HG02763 (cell line): ENCODE measurements at regions not wholly inside any gene's neighbourhood (a gene's known extent, or its start where the extent isn't known, plus 50 kb on each side); places are given as distances from the start of the nearest gene placed in this dataset.

ENCODE experiments used
- ATAC-seq: cut with Tn5 transposase; IDR thresholded peaks from one replicate; pipeline ENCODE4 v1.9.1; 2021; ENCODE audit warnings: mild to moderate bottlenecking, moderate library complexity; ENCODE audit not compliant: unreplicated experiment

DNA sequence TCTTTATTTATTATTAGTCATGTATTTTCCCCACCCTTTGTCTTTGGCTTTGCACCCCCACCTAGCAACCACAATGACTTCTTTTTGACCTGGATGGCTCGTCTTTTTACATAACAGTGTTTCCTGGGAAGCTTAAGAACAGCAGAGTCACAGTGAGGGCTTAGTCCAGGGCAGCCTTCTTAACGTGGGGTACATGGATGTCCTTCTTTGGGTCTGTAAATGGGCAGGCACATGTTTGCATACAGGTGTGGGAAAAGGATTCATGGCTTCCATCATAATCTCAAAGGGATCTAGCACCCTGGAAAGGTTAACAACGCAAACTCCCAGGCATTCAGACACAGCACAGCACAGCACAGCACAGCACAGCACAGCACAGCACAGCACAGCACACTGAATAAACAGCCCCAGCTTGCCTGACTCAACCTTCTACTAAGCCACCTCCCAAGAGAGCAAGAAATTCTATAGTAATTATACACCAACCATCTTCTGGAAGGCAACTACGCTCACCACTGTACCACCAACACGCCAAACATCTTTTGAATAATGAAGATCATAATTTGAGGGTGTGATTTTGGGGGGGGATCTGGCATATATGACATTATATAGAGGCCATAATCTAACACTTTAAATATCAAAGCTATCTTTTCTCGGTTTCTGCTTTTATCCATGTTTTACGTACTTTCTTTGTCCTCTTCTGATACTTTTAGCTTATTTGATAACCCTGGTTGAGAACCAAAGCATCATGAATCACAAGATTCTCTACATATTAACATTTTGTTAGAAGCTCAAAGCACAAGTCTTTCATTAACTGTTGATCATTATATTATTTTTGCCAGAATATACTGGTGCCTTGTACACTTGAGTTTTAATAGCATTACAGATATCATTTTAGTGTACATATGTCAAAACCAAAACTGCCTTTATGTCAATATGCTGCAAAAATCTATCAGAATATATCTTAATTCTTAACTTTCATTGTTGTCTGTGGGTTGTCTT is 177.2 kb upstream of the KLF14 start:
- ATAC-seq = no peak

DNA sequence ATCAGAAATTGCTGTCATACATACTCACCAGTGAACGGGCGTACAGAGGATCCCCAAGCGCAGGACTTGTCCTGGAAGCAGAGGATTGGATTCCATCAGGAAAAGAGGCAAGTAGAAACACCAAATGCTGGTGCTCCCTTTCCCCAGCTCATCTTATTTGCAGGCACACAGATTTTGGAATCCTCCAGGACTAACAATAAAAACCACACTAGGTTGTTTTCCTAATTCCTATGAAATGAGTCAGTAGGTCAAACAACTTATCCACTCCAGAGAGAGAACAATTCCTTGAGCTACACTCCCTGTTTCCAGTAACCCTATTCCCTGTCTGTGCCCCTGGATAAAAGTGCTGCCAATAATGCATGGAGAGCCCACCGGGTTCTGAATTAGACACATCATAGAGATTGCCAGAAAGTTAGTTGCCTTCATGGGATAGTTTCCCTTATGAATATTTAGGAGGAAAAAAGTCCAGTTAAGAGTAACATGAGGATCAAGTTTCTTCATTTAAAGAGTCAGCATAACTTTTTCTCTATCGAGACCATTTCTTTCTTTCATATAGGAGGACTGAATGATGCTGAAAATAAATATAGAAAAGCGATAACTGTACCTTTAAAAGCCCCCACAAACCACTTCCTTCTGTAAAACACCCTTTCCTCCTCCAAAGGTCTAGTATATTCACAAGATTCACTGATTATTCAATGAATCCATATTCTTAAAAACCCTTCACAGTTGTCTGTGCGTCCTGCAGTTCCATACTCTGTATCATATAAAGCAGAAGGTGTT is 178.3 kb upstream of the KLF14 start:
- no peak for ATAC-seq

DNA sequence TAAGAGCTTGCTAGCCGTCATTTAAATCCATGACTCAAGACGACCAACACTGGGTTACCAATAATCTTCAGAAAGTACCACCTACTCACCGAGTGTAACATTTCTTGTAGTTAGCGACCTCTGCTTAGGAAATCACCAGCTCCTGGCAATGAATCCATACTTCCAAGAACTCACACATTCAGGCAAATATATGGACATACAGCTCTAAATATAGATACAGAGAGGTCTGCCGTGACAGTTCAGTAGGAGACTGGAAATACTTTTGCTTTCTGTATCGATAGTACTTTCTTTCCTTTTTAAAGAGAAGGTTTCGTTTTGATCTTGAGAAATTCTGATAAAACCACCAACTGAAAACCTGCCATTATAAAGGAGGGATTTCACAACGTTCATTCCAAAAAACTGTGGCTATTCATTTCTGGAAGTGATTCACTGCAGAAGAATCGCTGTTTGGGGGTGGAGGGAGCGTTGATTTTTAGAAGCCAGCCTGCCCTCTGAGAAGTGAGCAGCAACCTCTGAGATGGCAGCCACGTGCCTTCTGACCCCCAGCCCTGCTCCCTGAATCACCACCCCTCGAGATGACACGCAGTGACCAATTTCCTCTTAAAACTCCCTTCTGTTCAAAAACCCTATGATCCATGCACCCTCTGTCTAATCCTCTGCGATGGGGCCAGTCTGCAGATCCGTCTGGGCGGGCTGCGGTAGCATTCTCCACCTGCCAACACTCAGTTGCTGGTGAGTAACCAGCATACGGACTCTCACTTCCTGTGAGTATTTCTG is 179.0 kb upstream of the KLF14 start:
- ATAC-seq = peak; percentile 89

DNA sequence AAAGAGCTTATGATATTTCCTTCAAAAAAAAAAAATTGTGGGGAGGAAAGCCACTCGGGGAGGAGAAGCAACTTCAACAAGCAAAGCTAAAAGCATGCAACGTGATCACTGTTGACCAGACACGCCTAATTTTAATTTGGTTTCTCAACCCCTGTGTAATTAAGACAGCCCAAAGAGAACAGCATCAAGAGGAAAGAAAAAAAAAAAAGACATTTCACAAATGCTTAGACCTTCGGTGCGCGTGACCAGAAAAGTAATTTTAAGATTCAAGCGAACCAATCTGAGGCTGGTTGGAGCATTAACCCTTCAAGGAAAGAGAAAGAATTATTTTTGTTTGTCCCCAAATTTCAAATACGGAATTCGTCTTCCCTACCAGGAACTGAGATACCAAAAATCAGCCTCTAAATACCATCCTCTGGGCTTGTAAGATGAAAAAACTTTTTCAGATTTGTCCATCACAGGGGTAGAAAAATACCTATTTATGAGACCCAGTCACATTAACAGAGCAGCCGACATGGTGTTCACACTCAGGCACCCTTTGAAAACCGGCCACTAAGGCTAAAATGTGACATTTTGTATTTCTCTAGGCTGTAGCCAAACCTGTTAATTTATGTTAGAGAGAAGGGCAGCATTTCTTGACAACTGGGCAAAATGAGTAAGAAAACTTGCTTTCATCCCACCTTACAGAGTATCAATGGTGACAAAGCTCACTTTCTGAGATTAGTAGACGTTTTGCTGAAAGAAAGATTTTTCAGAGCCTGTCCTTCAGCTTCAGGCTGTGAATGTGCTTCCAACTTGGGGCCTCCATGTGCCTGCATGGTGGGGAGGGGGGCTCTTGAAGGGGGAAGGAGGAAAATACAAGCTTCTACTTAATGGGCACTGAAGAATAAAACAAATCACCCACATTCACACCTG is 179.9 kb upstream of the KLF14 start:
- no peak for ATAC-seq

DNA sequence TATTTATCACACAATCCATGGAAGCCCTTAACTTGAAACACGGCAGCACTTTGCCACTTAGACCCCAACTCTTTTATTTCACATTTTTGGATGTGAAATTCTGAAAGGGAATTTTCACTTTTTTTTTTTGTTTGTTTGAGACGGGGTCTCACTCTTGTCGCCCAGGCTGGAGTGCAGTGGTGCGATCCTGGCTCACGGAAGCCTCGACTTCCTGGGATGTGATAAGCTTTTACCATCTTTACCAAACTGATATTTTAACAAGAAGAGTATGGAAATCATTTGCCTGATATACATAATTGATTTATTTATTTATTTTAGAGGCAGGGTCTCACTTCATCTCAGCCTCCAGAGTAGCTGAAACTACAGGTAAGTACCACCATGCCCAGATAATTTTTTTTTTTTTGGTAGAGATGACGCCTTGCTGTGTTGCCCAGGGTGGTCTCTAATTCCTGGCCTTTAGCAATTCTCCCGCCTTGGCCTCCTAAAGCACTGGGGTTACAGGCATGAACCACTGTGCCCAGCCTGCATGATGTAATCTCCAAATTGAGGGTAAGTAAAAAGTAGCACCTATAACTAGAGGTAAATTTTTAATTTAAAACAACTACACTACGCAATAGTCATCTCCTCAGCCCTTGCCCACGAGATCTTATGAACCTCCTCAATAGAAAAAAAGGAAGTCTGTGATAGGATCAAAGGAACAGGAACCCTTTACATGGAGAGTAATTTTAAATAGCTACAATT is 180.7 kb upstream of the KLF14 start:
- no peak for ATAC-seq

DNA sequence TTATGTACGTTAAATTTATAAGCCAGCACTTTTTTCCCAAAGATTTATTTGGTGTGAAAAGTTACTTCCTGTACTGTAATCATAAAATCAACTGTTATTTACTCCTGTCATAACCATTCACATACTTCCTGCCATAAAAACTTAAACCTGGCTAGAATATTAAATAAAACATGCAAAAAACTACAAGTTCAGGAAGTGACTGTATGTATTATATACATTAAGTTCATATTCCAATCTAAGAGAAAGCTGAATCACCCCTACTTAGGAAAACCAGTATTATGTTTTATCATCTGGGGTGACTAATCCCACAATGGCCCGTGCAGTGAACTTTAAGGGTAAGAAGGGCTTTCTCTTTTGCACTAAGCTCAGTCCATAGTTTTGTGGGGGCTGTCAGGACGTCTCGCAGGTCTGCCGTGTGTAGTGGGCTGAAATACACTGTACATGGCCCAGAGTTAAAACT is 183.7 kb upstream of the KLF14 start:
- no peak for ATAC-seq

DNA sequence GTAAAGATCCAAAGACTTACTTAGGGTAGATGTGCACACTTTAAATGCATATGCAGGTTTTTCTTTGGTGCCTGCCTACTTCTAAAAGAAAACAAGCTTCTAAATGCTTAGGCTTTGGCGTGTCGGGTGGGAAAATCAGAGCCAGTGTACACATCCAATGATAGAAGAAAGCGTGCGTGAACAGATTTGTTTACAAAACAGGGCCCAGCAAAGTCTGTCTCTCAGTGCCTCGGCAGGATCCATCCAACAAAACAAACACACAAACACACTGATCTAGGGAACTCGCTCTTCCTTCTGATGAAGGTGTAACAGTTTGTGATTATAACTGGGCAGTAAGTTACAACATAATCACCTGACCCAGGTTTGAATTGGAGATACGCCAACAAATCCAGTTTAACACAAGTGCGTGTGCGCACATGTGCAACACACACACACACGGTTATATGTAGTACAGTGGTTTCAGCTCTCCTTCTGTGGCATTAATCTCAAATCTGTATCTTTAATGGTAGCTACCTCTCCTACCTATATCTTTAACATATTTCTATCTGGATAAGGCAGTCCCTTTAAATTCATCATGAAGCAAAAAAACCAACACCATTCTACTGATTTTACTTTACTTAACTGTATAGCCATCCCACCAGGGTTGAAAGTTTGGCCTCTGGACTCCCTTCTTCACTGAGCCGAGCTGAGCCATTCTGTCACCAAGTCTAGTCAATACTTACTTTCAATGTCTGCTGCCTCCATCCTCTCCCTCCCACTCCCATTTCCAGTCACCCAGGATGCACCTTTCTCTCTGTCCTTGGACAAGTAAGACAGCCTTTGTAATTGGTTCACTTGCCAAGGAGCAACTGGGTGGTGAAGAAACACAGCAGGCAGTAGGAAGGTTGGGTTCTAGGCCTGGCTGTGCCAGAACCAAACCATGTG is 184.4 kb upstream of the KLF14 start:
- ATAC-seq = no peak

DNA sequence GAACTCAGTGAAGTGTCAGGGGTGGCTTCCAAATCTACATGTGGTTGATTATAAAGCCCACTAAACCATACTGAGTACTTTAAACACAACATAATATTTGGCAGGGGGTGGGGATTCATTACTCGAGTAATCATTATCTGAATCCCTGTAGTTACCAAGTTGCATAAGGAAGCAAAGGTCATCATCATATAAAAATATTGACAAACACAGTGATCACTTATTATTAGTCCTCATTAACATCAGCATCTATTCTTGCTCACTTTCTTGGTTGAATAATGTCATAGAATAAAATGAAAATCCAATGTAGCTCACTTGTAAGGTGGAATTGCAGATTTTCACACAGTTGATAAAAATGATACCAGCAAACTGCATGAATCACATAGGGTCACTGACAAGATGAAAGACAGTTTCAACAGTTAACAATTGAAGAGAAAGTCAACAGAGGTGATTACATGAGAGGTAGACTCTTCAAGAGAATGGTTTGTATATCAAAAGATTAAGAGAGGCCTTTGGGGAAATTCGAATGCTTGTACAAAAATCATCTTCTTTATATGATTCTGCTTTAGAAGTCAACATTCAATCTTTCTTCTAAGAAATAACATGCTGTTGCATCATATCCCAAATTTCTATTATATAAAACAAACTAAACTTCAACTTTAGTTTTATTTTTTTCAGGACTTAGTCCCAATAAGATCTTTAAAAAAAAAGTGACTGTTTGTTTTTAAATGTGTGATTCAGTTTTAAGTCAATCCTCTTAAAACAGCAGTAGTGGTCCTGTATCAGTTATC is 185.5 kb upstream of the KLF14 start:
- ATAC-seq = no peak

DNA sequence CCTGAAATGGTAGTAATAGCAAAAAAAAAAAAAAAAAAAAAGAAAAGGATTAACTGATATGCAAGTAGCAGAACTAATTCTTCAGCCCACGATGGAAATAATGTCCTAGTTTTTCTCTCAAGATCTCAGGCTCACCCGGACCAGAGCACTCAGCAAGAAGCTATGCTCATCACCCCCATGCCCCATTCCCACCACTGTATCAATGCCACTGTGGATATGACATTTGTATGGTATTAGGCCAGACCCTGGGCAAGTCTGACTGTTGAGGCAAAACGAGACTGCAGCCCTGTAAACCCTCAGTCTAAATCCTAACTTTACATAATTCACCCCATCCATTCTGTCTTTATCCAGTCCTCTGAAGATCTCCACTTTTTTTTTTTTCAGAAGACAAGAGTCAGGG is 186.1 kb upstream of the KLF14 start:
- ATAC-seq = no peak

DNA sequence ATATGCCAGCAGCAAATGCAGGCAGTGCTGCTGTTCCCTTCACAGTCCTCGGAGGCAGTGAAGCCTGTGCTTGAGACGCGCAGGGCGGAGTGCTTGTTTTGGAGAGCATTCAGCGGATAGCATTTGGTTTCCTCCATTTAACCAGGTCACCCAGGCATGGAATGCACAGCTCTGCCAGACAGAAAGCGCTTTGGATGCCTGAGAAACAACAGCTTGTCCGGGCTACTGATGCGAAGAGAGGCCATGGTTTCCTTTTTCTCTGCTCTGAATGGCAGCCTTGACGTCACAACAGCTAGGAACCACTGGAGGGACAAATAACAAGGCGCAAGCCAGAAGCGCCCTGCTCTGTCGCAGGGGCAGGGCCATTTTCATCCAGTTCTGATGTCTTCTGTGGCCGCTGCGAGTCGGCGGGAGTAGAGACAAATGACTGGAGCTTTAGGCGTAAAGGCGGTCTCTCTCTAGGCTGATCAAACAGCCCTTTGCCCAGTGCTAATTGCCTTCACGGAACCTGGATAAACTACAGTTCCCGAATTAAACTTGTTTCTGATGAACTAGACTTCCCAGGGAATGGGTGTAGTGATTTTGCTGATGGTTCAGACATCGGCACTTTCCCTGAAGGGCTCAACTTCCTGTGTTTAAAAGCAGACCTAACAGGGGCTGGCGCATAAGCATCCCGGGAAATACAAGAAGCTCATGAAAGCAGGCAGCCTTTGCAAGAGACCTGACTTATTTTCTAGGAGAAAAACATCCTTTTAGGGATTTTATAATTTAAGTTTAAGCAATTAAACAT is 187.6 kb upstream of the KLF14 start:
- no peak for ATAC-seq

DNA sequence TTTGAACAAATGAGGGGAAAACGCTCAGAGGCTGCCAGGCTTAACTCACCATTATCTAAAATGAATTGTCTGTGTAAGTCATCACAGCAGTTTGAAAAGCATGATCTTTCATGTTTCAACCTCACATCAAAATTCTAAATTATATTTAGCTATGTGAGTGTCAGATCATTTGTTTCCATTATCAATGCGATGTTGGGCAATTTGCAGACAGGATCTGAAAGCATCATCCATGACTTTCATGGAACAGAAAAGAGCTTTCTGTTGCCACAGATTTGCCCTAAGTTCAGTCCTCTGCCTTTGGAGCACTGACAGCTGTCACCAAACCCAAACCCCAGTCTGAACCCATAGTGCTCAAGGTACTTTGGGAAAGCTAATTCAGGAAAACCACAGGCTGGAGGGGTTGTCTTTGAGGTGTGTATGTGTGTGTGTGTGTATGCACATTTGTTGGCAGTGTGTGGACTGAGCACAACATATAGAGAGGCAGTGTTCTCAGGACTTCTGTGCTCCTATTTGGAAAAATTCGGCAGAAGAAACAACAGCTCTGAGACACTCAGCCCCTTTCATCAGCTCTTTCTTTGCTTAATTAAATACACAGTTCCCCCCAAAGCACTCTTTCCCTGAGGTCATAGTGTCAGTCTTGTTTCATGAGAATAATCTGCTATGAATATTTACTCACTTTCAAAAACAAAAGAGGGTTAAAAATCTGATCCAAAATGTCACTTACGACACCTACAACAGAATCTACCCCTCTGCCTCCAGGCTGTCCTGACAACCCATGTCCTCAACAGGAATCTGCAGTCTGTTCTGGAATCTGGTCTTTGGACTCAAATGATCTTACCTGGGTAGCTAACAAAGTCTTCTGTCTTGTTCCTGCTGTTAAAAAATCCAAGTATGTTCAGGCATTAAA is 188.5 kb upstream of the KLF14 start:
- ATAC-seq = no peak

DNA sequence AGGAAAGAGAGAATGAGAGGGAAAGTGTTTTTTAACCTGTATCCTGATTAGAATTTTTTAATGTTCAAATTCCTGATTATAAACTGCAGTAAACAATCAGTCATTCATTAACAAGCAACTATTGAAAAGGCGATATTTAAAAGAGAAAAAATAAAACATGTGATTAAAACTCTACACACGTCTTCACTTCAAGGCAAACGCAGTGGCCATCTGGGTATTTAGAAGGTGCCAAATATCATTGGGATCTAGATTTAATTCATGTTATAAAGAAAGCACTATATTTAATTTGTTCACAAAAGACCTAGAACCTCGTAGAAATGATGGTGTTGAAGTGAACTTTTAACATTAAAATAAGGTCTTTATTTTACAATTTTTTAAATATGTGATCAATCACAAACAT is 189.4 kb upstream of the KLF14 start:
- no peak for ATAC-seq

DNA sequence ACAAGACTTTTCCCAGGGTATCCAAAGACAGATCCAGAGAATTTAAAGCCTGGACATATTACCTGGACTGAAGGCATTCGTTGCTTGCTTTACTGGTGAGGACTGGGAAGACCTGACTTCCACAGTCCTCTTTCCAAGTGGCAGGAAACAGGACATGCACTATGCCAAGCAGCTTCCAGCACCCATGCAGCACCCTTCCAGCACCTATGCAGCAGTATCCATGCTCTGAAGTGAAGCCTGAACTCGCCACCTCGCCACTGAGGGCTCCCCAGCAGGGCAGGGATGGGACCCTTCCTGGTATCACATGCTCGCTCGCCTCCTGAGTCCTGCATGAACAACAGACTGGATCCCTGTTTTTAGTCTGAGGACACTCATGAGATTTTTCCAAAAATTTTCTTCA is 189.9 kb upstream of the KLF14 start:
- ATAC-seq = no peak

DNA sequence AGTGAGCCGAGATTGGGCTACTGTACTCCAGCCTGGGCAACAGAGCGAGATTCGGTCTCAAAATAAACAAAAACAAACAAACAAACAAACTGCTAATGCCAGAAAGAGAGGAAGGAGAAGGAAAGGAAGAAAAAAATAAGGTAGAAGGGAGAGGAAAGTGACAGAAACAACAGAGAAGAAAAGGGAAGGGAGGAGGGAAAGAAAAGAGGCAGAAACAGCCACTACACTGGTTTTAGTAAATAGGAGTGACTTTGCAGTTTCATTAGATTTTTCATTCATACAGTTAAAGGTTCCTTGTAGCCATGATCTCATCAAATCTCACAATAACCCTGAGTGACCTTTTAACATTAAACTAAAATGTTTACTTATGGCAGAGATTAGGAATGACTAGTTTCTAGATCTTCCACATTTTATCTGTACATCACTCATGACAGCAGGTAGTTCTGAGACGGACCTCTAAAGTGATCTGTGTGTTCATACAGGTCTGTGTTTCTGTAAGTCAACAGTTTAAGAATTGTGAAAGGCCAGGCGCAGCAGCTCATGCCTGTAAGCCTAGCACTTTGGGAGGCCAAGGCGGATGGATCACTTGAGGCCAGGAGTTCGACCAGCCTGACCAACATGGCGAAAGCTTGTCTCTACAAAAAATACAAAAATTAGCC is 191.3 kb upstream of the KLF14 start:
- no peak for ATAC-seq

DNA sequence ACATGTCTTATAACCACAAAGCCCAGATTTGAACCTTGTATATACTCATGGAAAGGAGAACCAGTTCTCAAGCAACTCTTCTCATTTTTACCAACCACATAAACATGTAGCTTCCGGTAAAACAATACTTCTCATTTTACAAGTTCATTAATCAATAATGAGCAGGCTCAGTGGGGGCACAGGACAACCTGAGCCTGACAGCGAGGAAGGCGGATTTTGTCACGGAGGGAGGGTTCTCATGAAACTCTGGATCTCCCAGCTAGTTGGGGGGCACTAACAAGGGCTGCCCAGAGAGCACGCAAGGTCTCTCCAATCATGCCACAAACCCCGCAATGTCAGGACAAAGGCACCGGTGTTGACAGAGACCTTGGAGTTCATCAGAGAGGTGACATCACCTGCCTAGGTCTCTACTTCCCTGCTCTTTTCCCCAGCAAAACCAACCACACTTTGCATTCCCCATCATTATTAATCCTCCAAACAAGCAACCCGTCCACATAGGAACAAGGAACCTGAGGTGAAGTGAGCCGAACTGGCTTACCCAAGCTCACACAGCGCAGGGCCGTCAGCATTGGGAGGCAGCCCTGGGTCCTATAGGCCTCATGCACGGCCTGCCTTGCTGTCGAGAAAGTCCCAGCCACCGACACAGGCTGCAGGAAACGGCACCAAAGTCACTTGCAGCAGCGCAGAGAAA is 192.1 kb upstream of the KLF14 start:
- no peak for ATAC-seq
